SK-N-SH treated with all-trans-retinoic acid at 6 μM for 48 hours (cell line): ENCODE measurements at regions not wholly inside any gene's neighbourhood (a gene's known extent, or its start where the extent isn't known, plus 50 kb on each side); places are given as distances from the start of the nearest gene placed in this dataset.

Experiments
- ATAC-seq: fragments of 200-7000 bp; cut with Tn5 transposase; 3 replicates; pipeline ENCODE4 v1.9.1; 2020; ENCODE audit warnings: mild to moderate bottlenecking, moderate library complexity
- CSDC2 ChIP-seq: fragments of 250-450 bp; sonication (Bioruptor Pico); IDR thresholded peaks from 2 replicates; pipeline ENCODE4 v1.5.0; 2020; ENCODE audit warnings: mild to moderate bottlenecking, moderate library complexity
- ESRRG ChIP-seq: fragments of 250-450 bp; sonication (Bioruptor Pico); IDR thresholded peaks from 2 replicates; pipeline ENCODE4 v1.6.1; 2021; ENCODE audit warnings: mild to moderate bottlenecking
- ZC3H10 ChIP-seq: fragments of 250-450 bp; sonication (Bioruptor Pico); IDR thresholded peaks from 2 replicates; pipeline ENCODE4 v1.5.1; 2021; ENCODE audit warnings: mild to moderate bottlenecking, moderate library complexity
- ZFP3 ChIP-seq: fragments of 250-450 bp; sonication (Bioruptor Pico); IDR thresholded peaks from 2 replicates; pipeline ENCODE4 v1.5.0; 2020; ENCODE audit warnings: mild to moderate bottlenecking, moderate library complexity
- ZFP30 ChIP-seq: fragments of 450-650 bp; formaldehyde crosslinking; IDR thresholded peaks from 2 replicates; pipeline ENCODE4 v1.5.0; 2022; ENCODE audit warnings: mild to moderate bottlenecking, moderate library complexity
- ZNF70 ChIP-seq: fragments of 450-650 bp; formaldehyde crosslinking; IDR thresholded peaks from 2 replicates; pipeline ENCODE4 v1.5.0; 2020; ENCODE audit warnings: mild to moderate bottlenecking, moderate library complexity

DNA sequence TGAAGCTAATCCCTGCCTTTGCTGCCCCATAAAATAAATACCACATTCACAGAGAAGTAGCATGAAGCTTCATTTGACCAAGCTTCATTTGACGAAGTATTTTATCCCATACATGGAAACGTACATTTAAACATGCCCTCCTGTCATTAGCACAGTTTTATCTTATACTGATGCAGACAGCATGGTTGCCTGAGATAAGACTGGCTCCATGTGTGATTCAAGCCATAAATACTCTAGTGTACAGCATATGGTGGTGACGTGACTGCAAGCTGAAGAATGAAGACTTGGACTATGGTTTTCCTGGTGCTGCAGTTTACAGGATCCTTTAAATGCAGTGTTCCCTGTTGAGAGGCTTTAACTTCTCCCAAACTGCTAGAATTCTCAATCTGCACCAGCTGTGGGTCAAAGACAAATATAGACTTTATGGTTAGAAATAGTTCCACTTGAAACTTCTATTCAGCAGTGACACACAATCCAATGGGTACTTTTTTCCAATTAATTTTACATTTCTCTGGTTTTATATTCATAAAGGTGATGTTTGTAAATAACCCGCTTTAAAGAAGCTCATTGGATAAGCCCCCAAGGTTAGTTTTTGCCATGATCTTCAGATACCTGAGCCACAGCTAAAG lies 64.9 kb downstream of the CYB561 start (continued):
- TF ChIP-seq ZNF70 (CRISPR knock-in tag) (peak; percentile 31; the same call in 1 of the 2 replicates), ZFP30 (CRISPR knock-in tag) (no peak)

DNA sequence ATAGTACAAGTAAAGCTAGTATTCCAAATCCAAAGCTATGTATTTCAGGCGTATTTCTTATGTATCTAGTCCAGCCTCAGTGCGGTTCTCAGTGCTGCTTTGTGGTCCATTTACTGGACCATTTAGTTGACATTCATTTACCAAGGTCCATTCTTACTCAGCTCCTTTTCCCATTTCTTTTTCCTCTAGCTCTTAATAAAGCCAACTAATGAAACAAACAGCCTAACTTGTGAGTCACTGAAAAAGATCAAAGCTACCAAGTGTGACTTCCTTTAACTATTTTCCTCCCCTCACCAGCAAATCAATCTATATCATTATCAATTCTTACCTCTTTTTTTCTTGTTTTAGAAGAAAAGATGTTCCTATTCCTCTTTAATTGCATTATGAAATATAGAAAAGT lies 64.0 kb downstream of the CYB561 start:
- TF ChIP-seq CSDC2 (CRISPR knock-in tag) (no peak), ZC3H10 (CRISPR knock-in tag) (no peak), ZFP3 (CRISPR knock-in tag) (0 out of 2 replicates have a peak, but pooled peaks have one; percentile 21), ESRRG (CRISPR knock-in tag) (no peak)
- ATAC-seq = no peak
